ENCODE measurements at regions not wholly inside any gene's neighbourhood (a gene's known extent, or its start where the extent isn't known, plus 50 kb on each side); places are given as distances from the start of the nearest gene placed in this dataset.

DNA sequence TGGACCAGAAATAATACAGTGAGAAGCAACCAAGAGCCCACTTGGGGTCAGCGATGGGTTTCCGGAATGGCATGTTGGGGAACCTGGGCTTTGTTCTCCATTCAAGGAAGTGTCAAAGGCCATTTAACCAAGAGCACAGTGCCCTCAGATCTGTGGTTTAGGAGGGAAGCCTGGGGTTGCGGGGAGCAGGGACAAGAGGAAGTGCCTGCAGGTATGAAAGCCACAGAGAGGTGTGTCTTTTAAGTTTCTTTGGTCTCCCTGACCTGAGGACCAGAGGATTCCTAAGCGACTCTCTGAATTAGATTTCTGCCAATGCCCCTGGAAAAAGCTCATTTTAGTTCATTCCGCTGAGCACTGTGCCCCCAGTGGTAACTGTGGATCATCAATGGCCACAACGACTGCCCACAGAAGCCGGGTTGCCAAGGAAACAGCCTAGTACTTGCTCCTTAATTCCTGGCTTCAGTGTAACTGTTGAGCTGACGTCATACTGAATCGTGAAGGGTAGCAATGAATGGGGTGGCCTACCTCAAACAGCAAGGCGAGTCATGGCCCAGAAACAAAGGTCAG, 107.3 kb upstream of the SPIN1 start:
- intact Hi-C loops (cut with DNase I): no loop called here
- no peak overlapping the region for H3K27ac ChIP-seq
- TF ChIP-seq POLR2AphosphoS5 (IDR thresholded peaks at IDR 0.05; ENCODE audit: insufficient read depth in 1 of 2, low read depth in 1 of 2) (no peak), POLR2A (IDR thresholded peaks at IDR 0.05) (no peak)
- TF ChIP-seq, protein P1, sequence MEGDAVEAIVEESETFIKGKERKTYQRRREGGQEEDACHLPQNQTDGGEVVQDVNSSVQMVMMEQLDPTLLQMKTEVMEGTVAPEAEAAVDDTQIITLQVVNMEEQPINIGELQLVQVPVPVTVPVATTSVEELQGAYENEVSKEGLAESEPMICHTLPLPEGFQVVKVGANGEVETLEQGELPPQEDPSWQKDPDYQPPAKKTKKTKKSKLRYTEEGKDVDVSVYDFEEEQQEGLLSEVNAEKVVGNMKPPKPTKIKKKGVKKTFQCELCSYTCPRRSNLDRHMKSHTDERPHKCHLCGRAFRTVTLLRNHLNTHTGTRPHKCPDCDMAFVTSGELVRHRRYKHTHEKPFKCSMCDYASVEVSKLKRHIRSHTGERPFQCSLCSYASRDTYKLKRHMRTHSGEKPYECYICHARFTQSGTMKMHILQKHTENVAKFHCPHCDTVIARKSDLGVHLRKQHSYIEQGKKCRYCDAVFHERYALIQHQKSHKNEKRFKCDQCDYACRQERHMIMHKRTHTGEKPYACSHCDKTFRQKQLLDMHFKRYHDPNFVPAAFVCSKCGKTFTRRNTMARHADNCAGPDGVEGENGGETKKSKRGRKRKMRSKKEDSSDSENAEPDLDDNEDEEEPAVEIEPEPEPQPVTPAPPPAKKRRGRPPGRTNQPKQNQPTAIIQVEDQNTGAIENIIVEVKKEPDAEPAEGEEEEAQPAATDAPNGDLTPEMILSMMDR (IDR thresholded peaks at IDR 0.05): no peak
- no peaks in the 10 kb centered on the region for H3K9me3 ChIP-seq
- no peaks in the 10 kb centered on the region for H3K36me3 ChIP-seq
- no peaks in the 10 kb centered on the region for H3K4me1 ChIP-seq
- no peaks in the 10 kb centered on the region for H3K27me3 ChIP-seq
- no peak overlapping the region for H3K4me3 ChIP-seq
- DNase-seq (ENCODE audit: extremely low spot score in 2 of 2): no peak

DNA sequence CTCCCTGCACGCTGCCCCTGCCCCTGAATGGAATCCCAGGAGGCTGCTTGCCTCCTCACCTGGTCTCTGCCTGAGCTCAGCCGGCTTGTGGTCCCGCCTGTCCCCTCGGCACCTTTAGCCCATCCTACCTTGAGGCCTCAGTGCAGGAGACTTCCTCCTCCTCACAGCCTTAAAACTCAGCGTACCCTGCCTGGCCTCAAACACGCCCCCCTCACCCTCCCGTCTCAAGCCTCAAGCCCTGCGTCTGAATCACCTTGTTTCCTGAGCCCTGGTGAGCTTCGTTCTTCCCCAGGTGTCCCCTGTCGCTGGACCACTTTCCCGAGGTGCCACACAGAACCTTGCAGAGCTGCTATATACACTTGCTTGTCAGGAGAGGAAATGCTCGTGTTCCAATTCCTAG, 110.2 kb upstream of the SPIN1 start:
- Histone ChIP-seq H3K36me3 (no peaks in the 10 kb centered on the region), H3K27ac (no peak overlapping the region), H3K27me3 (no peaks in the 10 kb centered on the region), H3K4me3 (no peak overlapping the region), H3K4me1 (no peaks in the 10 kb centered on the region), H3K9me3 (no peaks in the 10 kb centered on the region)
- intact Hi-C loops (cut with DNase I): no loop called here
- no peak for DNase-seq (ENCODE audit: extremely low spot score in 2 of 2)
- TF ChIP-seq, protein P1 (IDR thresholded peaks at IDR 0.05): no peak
- TF ChIP-seq POLR2A (IDR thresholded peaks at IDR 0.05) (no peak), POLR2AphosphoS5 (IDR thresholded peaks at IDR 0.05; ENCODE audit: insufficient read depth in 1 of 2, low read depth in 1 of 2) (no peak)

DNA sequence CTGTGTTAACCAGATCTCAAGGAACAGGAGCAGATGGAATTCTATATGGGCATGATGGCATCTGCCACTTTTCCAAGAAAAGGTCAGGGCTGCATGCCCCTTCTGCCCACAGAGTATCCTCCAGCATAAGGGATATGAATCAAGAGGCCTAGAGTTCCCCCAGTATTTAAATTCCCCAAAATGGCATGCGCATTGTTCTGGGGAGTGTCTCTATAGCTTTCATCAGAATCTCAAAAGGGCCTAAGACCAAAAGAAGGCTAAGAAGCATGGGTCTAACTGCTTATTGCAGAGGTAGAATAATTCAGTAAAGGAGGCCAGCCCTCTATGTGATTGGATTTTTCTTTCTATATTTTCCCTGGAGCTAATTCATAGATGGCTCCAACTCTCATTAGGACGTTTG, 114.2 kb upstream of the SPIN1 start:
- intact Hi-C loops (cut with DNase I): no loop called here
- Histone ChIP-seq H3K4me1 (no peaks in the 10 kb centered on the region), H3K36me3 (no peaks in the 10 kb centered on the region), H3K27me3 (no peaks in the 10 kb centered on the region), H3K27ac (no peak overlapping the region), H3K9me3 (no peaks in the 10 kb centered on the region), H3K4me3 (no peak overlapping the region)
- DNase-seq (ENCODE audit: extremely low spot score in 2 of 2): no peak
- TF ChIP-seq, protein P1 (IDR thresholded peaks at IDR 0.05): no peak
- TF ChIP-seq POLR2AphosphoS5 (IDR thresholded peaks at IDR 0.05; ENCODE audit: insufficient read depth in 1 of 2, low read depth in 1 of 2) (no peak), POLR2A (IDR thresholded peaks at IDR 0.05) (no peak)

DNA sequence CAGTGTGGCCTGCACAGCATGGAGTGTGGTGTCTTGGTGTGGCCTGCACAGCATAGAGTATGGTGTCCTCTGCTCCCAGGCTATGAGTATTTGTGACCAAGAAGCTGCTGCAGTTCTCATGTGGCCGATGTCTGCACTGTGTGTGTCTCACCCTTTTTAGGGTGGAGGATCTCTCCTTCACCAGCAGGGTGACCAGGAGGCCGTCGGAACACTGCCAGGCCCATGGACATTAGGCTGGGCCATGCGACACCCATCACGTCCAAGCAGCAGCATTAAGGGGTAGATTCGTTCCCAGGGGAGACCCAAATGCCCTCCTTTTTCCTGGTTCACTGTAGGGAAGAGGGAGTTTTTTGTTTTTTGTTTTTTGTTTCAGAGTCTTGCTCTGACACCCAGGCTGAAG, 115.3 kb upstream of the SPIN1 start:
- DNase-seq (ENCODE audit: extremely low spot score in 2 of 2): no peak

DNA sequence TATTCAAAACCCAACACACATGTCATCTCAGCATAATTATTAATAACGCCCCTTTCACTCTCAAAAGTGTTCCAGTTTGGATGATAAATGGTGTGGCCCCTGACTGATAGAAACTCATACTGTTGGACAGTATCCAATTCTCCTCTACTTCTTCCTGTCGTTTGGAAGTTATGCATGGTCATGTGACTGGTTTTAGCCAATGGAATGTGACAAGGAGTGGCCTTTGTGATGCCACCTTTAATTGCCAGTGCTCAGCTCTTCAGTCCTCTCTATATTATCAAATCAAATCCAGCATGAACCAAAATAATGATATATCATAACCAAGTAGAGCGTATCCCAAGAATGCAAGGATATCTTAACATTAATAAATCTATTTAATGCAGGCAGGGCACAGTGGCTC, 117.8 kb upstream of the SPIN1 start:
- no peak for DNase-seq (ENCODE audit: extremely low spot score in 2 of 2)
- H3K27ac ChIP-seq: no peak overlapping the region

More for the DNA sequence above, 115.3 kb upstream of the SPIN1 start:
- Histone ChIP-seq H3K4me1 (no peaks in the 10 kb centered on the region), H3K4me3 (no peak overlapping the region), H3K9me3 (no peaks in the 10 kb centered on the region), H3K27me3 (no peaks in the 10 kb centered on the region), H3K27ac (no peak overlapping the region), H3K36me3 (no peaks in the 10 kb centered on the region)
- TF ChIP-seq POLR2AphosphoS5 (IDR thresholded peaks at IDR 0.05; ENCODE audit: insufficient read depth in 1 of 2, low read depth in 1 of 2) (no peak), POLR2A (IDR thresholded peaks at IDR 0.05) (no peak)
- TF ChIP-seq, protein P1 (IDR thresholded peaks at IDR 0.05): no peak
- intact Hi-C loops (cut with DNase I): no loop called here

More for the DNA sequence above, 117.8 kb upstream of the SPIN1 start:
- Histone ChIP-seq H3K4me3 (no peak overlapping the region), H3K27me3 (no peaks in the 10 kb centered on the region), H3K9me3 (no peaks in the 10 kb centered on the region), H3K4me1 (no peaks in the 10 kb centered on the region), H3K36me3 (no peaks in the 10 kb centered on the region)
- intact Hi-C loops (cut with DNase I): no loop called here
- TF ChIP-seq POLR2AphosphoS5 (IDR thresholded peaks at IDR 0.05; ENCODE audit: insufficient read depth in 1 of 2, low read depth in 1 of 2) (no peak), POLR2A (IDR thresholded peaks at IDR 0.05) (no peak)
- TF ChIP-seq, protein P1 (IDR thresholded peaks at IDR 0.05): no peak
